ENCODE measurements at regions not wholly inside any gene's neighbourhood (a gene's known extent, or its start where the extent isn't known, plus 50 kb on each side); places are given as distances from the start of the nearest gene placed in this dataset.

DNA sequence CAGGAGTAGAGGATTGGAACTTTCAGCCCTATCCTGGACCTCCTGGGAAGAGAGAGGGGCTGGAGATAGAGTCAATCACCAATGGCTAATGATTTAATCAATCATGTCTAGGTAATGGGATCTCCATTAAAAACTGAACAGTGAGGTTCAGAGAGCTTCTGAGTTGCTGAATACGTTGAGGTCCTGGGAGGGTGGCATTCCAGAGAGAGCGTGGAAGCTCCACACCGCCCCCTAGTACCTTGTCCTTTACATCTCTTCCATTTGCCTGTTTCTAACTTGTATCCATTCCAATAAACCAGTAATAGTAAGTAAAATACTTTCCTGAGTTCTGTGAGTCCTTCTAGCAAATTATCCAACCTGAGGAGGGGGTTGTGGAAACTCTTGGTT lies 101.7 kb downstream of the B3GNT2 start:
- no peak for DNase-seq

- no peak for DNase-seq
These were observed 101.1 kb downstream of the B3GNT2 start for GRCh38 chr2:62296832-62297623.

DNA sequence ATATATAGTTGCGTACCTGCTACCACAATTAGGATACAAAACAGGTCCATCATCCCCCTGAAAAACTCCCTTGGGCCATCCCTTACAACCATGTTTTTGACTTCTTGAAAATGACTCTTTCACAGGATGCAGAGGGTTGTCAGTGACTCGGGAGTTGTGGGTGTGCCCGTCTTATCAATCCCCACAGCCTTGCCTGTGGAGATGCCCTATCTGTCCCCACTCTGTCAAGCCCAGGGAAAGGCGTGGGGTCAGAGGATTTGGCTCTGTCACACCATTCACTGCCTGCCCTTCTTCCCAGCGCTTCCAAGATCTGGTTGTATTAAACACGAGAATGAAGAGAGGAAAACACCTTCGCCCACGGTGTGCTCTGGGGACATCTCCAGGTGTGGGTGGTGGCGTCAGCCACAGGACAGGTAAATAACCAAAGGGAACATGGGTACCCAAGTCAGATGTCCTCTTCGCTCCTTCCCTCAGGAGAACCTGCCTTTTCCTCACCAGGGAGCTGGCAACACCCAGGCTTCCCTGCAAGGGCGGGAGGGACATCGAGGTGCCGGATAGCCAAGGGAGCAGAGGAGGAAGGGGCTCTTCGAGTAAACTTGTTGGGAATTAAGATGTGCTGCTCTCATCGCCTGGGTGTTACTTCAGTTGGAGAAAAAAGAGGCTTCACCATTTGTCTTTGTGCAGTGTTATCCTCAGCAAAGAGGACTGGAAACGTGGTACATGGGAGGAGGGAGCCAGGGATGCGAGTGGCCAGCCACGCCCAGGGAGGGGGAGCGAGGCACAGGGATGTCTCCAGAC lies 100.3 kb downstream of the B3GNT2 start:
- DNase-seq: no peak

- no peak for DNase-seq
These were observed 97.8 kb downstream of the B3GNT2 start for GRCh38 chr2:62293490-62294271.

DNA sequence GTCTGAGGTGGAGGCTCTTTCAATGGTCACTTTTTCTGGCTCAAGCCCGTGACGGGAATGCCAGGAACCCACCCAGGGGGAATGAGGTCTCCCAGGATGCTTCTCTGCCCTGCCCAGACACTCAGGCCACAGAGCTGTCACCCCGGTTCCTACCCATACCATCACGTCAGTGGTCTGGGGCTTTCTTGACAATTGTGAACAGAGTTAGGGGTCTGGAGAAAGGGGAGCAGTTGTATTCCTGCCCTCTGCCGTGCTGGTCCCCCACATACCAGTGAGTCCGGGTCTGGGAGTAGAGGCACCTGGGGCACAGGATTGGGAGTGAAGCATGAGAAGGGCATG lies 97.2 kb downstream of the B3GNT2 start:
- DNase-seq: no peak

GRCh38 chr2:62292190-62292589 lies 96.3 kb downstream of the B3GNT2 start:
- no peak for DNase-seq

- DNase-seq: no peak
These were observed 95.7 kb downstream of the B3GNT2 start for GRCh38 chr2:62291517-62292137.

GRCh38 chr2:62291052-62291451 lies 95.1 kb downstream of the B3GNT2 start:
- DNase-seq: no peak

- peak; percentile 52 to 66 for DNase-seq
These were observed 92.3 kb downstream of the B3GNT2 start for GRCh38 chr2:62287899-62288880.

- no peak for DNase-seq
These were observed 91.4 kb downstream of the B3GNT2 start for GRCh38 chr2:62287282-62287681.

- no peak for DNase-seq
These were observed 90.3 kb downstream of the B3GNT2 start for GRCh38 chr2:62286089-62286785.

DNA sequence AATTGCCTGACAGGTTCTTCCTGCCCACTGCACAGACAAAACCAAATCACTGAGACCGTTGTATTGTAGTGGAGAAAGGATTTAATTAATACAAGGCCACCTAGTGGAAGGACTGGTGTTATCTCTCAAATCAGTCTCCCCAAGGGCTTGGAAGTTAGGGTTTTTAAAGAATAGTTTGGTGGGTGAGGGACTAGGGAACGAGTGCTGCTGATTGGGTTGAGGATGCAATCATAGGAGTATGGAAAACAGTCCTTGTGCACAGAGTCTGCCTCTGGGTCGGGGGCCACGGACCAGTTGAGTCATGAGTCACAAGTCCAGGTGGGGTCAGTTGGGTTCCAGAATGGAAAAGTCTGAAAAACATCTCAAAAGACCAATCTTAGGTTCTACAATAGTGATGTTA lies 89.1 kb downstream of the B3GNT2 start:
- DNase-seq: no peak

DNA sequence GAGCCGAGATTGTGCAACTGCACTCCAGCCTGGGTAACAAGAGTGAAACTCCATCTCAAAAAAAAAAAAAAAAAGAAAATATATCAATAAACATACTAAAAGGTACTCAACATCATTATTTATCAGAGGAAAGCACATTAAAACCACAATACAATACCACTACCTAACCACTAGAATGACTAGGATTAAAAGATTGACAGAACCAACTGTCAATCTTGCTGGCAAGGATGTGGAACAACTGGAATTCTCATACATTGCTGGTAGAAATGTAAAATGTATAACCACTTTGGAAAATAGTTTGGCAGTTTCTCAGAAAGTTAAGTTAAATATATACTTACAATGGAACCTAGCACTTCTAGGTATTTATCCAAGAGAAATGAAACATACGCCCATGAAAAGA lies 88.6 kb downstream of the B3GNT2 start:
- no peak for DNase-seq

DNA sequence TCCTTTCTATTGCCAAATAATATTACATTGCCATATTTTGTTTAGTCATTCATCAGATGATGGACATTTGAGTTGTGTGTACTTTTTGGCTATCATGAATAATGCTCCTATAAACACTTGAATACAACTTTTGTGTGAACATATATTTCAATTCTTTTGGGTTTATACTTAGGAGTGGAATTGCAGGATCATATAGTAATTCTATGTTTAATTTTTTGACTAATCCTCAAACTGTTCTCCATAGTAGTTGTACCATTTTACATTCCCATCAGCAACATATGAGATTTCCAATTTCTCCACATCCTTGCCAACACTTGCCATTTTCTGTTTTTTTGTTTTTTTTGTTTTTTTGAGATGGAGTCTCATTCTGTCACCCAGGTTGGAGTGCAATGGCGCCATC lies 87.2 kb downstream of the B3GNT2 start:
- no peak for DNase-seq

DNA sequence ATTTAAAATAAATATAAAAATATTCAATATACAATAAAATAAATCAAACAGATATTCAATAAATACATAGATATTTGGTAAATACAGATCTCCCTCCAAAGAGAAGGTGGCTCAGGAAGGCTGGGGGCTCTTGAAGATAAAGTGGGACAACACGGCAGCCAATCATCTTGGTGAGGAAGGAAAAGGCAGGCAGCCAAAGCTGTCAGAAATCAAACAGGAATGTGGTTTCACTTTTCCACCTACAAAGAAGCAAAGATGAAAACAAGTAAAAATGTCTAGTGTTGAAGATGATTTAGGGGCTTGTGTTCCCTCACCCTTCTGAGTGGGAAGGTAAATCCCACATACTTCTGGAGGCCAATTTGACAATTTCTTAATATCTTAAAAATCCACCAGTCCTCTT lies 85.7 kb downstream of the B3GNT2 start:
- DNase-seq: no peak

DNA sequence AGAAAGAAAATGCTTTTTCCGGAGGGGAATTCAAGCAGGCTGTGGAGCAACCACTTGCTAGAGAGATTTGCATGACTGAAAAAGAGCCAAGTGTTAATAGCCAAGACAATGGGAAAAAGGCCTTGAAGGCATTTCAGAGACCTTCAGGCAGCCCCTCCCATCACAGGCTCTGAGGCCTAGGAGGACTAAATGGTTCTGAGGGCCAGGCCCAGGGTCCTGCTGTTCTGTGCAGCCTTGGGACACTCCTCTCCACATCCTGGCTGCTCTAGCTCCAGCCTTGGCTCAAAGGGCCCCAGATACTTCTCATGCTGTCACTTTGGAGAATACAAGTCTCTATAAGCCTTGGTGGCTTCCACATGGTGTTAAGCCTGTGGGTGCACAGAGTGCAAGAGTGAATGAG lies 81.8 kb downstream of the B3GNT2 start:
- DNase-seq: no peak

Data from CD4-positive, alpha-beta T cell treated with Interferon alpha-2 for 1 hour (primary cell).